Dermis blood vessel endothelial cell (primary cell): ENCODE measurements at regions not wholly inside any gene's neighbourhood (a gene's known extent, or its start where the extent isn't known, plus 50 kb on each side); places are given as distances from the start of the nearest gene placed in this dataset.

Experiments
- DNase-seq: peaks from one replicate; pipeline ENCODE4 v3.0.0; 2010

DNA sequence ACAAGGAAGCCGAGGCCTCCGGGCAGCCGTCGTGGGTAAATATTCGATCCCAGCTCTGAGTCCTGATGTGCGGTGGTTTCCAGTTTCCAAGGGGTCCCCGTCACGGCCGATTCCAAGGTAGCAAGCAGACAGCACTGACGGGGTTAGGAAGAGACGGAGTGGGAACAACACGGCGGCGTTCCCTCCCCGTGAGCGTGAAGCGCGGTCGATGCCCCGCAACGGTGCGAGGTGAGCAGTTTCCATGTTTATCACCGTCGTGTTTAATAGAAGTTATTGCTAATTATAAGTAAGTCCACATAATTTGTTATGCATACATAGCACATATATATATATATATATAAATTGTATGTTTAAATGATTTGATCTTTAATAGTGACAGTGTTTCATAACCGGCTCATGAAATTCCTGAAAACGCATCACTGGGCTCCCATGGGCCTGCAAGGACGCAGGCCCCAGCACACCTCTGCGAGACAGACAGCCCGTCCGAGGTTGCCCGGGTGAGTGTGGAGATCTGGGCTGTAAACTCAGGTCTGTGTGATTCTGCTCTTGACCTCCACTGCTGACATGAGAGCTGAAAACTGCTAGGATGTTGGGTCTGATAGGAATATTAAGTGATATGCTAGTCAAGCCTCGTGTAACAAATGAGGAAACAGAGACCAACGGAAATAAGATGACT, 243.5 kb upstream of the SALL3 start:
- DNase-seq, result no peak

- DNase-seq, result no peak
These were observed 242.4 kb upstream of the SALL3 start for GRCh38 chr18:78737006-78737915.

GRCh38 chr18:78738076-78738690, 241.4 kb upstream of the SALL3 start:
- no peak for DNase-seq

GRCh38 chr18:78739115-78739514, 240.5 kb upstream of the SALL3 start:
- DNase-seq, result no peak

- no peak for DNase-seq
These were observed 239.5 kb upstream of the SALL3 start for GRCh38 chr18:78739882-78740677.

DNA sequence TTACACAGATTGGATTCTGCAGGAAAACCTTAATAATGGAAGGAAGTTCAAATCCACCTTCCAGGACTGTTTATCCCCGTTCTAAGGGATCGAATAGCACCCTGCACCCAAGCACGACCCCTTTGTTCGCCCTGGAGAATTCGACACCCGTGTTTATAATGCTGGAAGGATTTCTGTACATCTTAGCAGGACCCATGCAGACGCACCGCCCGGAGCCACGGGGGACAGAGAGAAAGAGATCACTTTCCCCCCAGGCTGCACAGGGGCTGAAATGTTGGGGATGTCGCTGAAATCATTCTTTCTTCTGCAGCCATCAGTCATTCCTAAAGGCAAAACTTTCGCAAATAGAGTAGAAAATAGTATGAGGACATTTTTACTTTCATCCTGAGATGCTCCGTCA, 238.7 kb upstream of the SALL3 start:
- no peak for DNase-seq

- DNase-seq, result no peak
These were observed 238.0 kb upstream of the SALL3 start for GRCh38 chr18:78741381-78742217.

DNA sequence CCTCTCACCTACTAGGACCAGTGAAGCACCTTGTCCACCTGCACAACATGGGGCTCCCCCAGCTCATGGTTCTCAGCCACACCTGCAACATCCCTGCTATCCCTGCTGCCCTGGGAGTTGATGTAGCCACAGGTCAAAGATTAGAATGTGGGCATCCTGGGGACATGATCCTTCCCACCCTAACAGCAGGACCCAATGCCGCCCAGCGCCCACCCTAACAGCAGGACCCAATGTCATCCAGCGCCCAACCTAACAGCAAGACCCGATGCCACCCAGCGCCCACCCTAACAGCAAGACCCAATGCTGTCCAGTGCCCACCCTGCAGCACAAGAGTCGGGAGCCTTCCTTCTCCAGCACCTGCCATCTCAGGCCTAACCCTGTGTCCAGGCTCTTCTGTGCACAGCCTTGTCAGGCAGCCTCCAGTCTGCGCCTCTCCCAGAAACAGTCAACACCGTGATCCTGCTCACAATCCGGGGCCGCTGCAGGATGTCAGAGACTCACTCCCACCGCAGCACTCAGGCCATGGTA, 237.3 kb upstream of the SALL3 start:
- DNase-seq, result no peak

- DNase-seq, result no peak
These were observed 236.5 kb upstream of the SALL3 start for GRCh38 chr18:78743078-78743477.

DNA sequence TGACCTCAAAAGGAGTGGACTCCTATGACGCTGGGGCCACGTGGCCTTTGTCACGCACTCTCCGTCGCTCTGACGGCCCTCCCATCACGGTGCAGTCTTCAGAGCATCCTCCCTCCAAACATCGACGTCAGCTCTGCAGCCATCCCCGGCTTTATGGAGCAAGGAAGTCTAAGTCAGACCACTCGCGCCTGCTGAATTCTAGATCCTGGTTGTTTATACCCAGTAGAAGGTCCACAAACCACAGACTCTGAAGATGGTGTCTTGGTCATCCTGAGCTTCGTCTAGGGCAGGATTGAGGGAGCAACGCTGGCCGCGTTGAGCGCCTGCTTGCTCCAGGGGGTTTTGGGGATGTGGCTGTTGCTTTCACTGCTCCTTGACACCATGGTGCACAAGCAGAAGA, 228.0 kb upstream of the SALL3 start:
- no peak for DNase-seq

GRCh38 chr18:78753240-78753639, 226.4 kb upstream of the SALL3 start:
- DNase-seq, result no peak

GRCh38 chr18:78754311-78755043, 225.1 kb upstream of the SALL3 start:
- DNase-seq, result no peak

DNA sequence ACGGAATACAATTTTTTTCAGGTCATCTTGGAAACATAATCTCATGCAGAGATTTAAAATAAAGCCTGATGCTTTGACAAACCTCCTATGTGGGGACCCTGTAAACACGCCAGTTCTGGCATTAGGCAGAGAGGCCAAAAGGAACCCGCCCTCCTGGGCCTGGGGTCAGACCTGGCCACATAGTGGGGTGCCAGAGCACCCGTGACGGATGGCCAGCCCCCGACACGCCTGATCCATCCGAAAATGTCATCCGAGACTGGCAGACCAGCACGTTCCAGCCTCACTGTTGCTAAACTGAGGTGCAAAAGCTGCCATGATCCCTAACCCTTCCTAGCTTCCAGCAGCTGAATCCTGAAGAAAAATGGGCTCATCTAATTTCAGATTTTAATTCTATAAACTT, 222.6 kb upstream of the SALL3 start:
- DNase-seq, result no peak

DNA sequence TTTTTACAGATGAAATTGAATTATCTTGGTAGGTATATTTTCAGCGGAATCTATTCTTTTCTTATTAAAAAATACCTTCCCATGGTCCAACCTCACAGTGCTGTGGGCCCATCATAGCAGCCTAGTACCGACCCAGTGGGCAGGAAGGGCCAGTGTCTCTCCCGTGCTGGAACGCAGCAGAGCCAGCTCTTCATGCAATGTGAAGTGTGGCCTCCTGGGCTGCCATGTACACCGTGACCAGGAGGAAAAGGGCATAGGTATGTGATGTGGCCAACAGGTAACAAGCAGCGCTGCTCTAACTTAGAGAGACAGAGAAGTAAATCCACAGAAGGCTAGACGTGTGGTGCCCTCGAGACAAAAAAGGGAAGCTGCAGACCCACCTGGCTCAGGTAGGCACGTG, 221.1 kb upstream of the SALL3 start:
- no peak for DNase-seq

GRCh38 chr18:78762753-78763152, 216.9 kb upstream of the SALL3 start:
- DNase-seq, result no peak

GRCh38 chr18:78764544-78764943, 215.1 kb upstream of the SALL3 start:
- no peak for DNase-seq

DNA sequence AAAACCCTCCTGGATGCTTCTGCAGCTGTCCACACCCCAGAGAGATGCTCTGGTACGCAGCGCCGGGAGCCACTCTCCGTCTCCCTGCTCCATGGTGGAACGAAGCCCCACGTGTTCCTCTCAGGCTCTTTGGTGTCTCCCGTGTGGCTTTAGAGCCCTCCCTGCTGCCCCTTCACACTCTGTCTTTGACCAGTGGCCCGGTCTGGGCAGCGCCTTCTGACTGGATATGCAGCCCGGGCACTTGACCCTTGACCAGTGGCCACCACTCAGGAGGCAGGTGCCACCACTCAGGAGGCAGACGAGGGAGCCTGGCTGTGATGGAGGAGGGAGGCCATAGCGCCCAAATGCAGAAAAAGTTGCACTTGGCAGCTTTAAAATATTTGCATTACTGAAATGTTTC, 214.5 kb upstream of the SALL3 start:
- no peak for DNase-seq

- no peak for DNase-seq
These were observed 213.9 kb upstream of the SALL3 start for GRCh38 chr18:78765637-78766281.

- no peak for DNase-seq
These were observed 212.7 kb upstream of the SALL3 start for GRCh38 chr18:78766651-78767533.
